SU-DHL-6 (cell line): ENCODE measurements at regions not wholly inside any gene's neighbourhood (a gene's known extent, or its start where the extent isn't known, plus 50 kb on each side); places are given as distances from the start of the nearest gene placed in this dataset.

Experiments
- H2AFZ ChIP-seq: fragments of 200-600 bp; sonication (generic); 2 replicates; pipeline ENCODE4 v1.6.1; 2014; ENCODE audit warnings: low read depth, mild to moderate bottlenecking, moderate library complexity, mixed read lengths, antibody characterized with exemption, low read length; ENCODE audit not compliant: severe bottlenecking
- H3F3A ChIP-seq: fragments of 200-600 bp; shearing (Covaris generic); 2 replicates; pipeline ENCODE4 v1.6.0; 2016; ENCODE audit warnings: antibody characterized with exemption, mild to moderate bottlenecking; ENCODE audit not compliant: insufficient read depth
- H3K27ac ChIP-seq: fragments of 200-600 bp; sonication (generic); 2 replicates; pipeline ENCODE4 v1.5.1; 2016; ENCODE audit warnings: low read depth, mild to moderate bottlenecking, low read length, moderate library complexity, mixed read lengths
- H3K27me3 ChIP-seq: fragments of 200-600 bp; sonication (generic), shearing (Covaris generic); 2 replicates; pipeline ENCODE4 v1.6.0; 2014; ENCODE audit warnings: mild to moderate bottlenecking, low read length
- H3K36me3 ChIP-seq: fragments of 200-600 bp; sonication (generic); 2 replicates; pipeline ENCODE4 v1.6.1; 2014; ENCODE audit warnings: mild to moderate bottlenecking, low read length, mixed read lengths
- H3K4me2 ChIP-seq: fragments of 300-600, 200-600 bp; shearing (Covaris generic), sonication (generic); 2 replicates; pipeline ENCODE4 v1.6.0; 2014; ENCODE audit warnings: low read length, low read depth, mild to moderate bottlenecking; ENCODE audit not compliant: poor library complexity, severe bottlenecking
- H3K4me3 ChIP-seq: fragments of 200-600 bp; sonication (generic); 2 replicates; pipeline ENCODE4 v1.5.1; 2014; ENCODE audit warnings: antibody characterized with exemption, low read length, mild to moderate bottlenecking, mixed read lengths; ENCODE audit not compliant: insufficient read depth, poor library complexity, severe bottlenecking
- H3K79me2 ChIP-seq: fragments of 200-600 bp; sonication (generic); 2 replicates; pipeline ENCODE4 v1.6.1; 2014; ENCODE audit warnings: mild to moderate bottlenecking, low read length, moderate library complexity; ENCODE audit not compliant: insufficient read depth
- H3K9ac ChIP-seq: fragments of 200-600 bp; sonication (generic); 2 replicates; pipeline ENCODE4 v1.7.0; 2014; ENCODE audit warnings: mild to moderate bottlenecking, low read length
- H3K9me2 ChIP-seq: fragments of 200-600 bp; sonication (generic); replicated peaks from 2 replicates; pipeline ENCODE4 v1.6.1; 2014; ENCODE audit warnings: low read length; ENCODE audit not compliant: insufficient read depth
- H3K9me3 ChIP-seq: fragments of 200-600 bp; sonication (generic); 2 replicates; pipeline ENCODE4 v1.6.1; 2014; ENCODE audit warnings: low read length, mixed read lengths; ENCODE audit not compliant: insufficient read depth
- H4K20me1 ChIP-seq: fragments of 200-600 bp; sonication (generic); 2 replicates; pipeline ENCODE4 v1.6.1; 2014; ENCODE audit warnings: low read depth, mild to moderate bottlenecking, antibody characterized with exemption, low read length, moderate library complexity, mixed read lengths
- CTCF ChIP-seq: fragments of 200-600 bp; sonication (generic); IDR thresholded peaks from one replicate; pipeline ENCODE4 v1.5.1; 2017; ENCODE audit warnings: antibody characterized with exemption, mild to moderate bottlenecking, low read length, moderate library complexity; ENCODE audit not compliant: insufficient read depth, poor library complexity, severe bottlenecking
- EZH2phosphoT487 ChIP-seq: fragments of 200-600 bp; sonication (generic), shearing (Covaris generic); conservative IDR thresholded peaks from 2 replicates; pipeline ENCODE4 v1.6.1; 2018; ENCODE audit warnings: mild to moderate bottlenecking, antibody characterized with exemption, low read length, moderate library complexity, mixed read lengths

DNA sequence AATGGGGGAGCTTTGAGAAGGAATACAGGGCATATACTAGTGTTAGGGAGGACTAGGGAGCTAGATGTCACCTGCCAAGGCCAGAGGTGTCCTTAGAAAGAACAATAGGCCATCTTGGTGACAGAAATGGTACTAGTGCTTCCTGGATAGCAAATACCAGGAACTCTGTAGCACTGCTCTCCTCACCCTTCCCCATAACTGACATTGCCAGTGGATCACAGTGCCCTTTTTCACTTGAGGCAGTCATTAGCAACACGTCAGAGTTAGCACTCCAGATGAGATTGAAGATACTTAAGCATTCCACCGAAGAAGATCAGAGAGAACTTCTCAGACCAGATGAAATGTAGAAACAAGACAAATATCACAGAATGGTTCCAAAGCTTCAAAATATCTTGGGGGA is 103.1 kb upstream of the PDZRN3 start:
- no peak overlapping the region for H3K27ac ChIP-seq

GRCh38 chr3:73727117-73727821 is 102.5 kb upstream of the PDZRN3 start:
- H3K27ac ChIP-seq, result no peak overlapping the region
- no peak overlapping the region for H2AFZ ChIP-seq

More for the DNA sequence above, 103.1 kb upstream of the PDZRN3 start:
- no peak overlapping the region for H3K4me2 ChIP-seq
- no peaks in the 10 kb centered on the region for H4K20me1 ChIP-seq
- H3K27me3 ChIP-seq, result no peaks in the 10 kb centered on the region
- H2AFZ ChIP-seq, result no peak overlapping the region
- no peaks in the 10 kb centered on the region for H3K79me2 ChIP-seq
- H3K36me3 ChIP-seq, result no peaks in the 10 kb centered on the region
- TF ChIP-seq EZH2phosphoT487, result no peak
- no peak for TF ChIP-seq CTCF
- no peaks in the 10 kb centered on the region for H3F3A ChIP-seq
- 0 out of 2 replicates have a peak, but pooled peaks cover 4% of the 10 kb centered on the region for H3K9me3 ChIP-seq
- H3K9ac ChIP-seq, result no peak overlapping the region
- no peak overlapping the region for H3K4me3 ChIP-seq
- H3K9me2 ChIP-seq, result no peaks in the 10 kb centered on the region; the same call in 1 of the 2 replicates

DNA sequence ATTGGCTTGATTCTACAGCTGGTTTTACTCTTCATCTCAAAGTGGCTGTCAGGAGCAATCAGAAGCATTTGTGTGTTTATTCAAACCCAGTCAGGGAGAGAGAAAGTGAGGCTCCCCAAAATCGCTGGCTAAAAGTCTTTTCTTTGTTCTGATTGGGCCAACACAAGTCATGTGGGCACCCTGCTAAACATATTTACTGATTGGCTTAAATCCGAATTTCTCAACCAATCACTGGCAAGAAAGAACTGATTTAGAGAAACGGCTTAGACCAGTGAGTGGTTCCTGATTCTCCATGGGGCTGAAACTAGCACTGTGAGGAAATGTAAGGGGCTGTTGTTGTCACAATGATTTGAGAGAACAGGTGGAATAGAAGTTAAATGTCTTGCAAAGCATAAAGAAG is 98.9 kb upstream of the PDZRN3 start:
- Histone ChIP-seq H3K9ac (no peak overlapping the region), H3K4me2 (no peak overlapping the region), H3K79me2 (no peaks in the 10 kb centered on the region), H3K9me3 (0 out of 2 replicates have a peak, but pooled peaks cover 4% of the 10 kb centered on the region), H3K36me3 (no peaks in the 10 kb centered on the region), H3F3A (no peaks in the 10 kb centered on the region), H3K9me2 (no peaks in the 10 kb centered on the region; the same call in 1 of the 2 replicates), H3K27ac (no peak overlapping the region), H4K20me1 (no peaks in the 10 kb centered on the region), H3K4me3 (no peak overlapping the region), H2AFZ (no peak overlapping the region), H3K27me3 (no peaks in the 10 kb centered on the region; the same call in 1 of the 2 replicates)
- TF ChIP-seq EZH2phosphoT487, result no peak
- no peak for TF ChIP-seq CTCF

More at GRCh38 chr3:73727117-73727821, 102.5 kb upstream of the PDZRN3 start:
- Histone ChIP-seq H3K36me3 (no peaks in the 10 kb centered on the region), H3F3A (no peaks in the 10 kb centered on the region), H3K4me3 (no peak overlapping the region), H3K27me3 (no peaks in the 10 kb centered on the region; the same call in 1 of the 2 replicates), H3K9me3 (0 out of 2 replicates have a peak, but pooled peaks cover 4% of the 10 kb centered on the region), H3K9ac (no peak overlapping the region), H3K9me2 (no peaks in the 10 kb centered on the region; the same call in 1 of the 2 replicates), H3K79me2 (no peaks in the 10 kb centered on the region), H4K20me1 (no peaks in the 10 kb centered on the region), H3K4me2 (no peak overlapping the region)
- TF ChIP-seq EZH2phosphoT487, result no peak
- no peak for TF ChIP-seq CTCF
